Uterus (tissue), 3 donors: ENCODE measurements at regions not wholly inside any gene's neighbourhood (a gene's known extent, or its start where the extent isn't known, plus 50 kb on each side); places are given as distances from the start of the nearest gene placed in this dataset.

Source experiments
- DNase-seq, 2 donors: peaks; one replicate each; pipeline ENCODE4 v3.0.0-alpha.2; 2019 to 2020
- H3K27ac ChIP-seq, 2 donors: fragments of 200-600 bp; sonication (generic); 1 replicate in 1 of 2; 2 replicates in 1 of 2; pipeline ENCODE4 v1.5.1; 2016 to 2018
- H3K27me3 ChIP-seq, 2 donors: fragments of 200-600 bp; sonication (generic); one replicate each; pipeline ENCODE4 v1.5.1; 2018 to 2019; ENCODE audit warnings: control low read depth in 1 of 2
- H3K36me3 ChIP-seq, 2 donors: fragments of 200-600 bp; sonication (generic); one replicate each; pipeline ENCODE4 v1.5.1; 2019; ENCODE audit warnings: control low read depth in 1 of 2
- H3K4me1 ChIP-seq, 2 donors: fragments of 200-600 bp; sonication (generic); one replicate each; pipeline ENCODE4 v1.5.1; 2018 to 2019; ENCODE audit warnings: control low read depth in 1 of 2
- H3K4me3 ChIP-seq, 2 donors: fragments of 200-600 bp; sonication (generic); 1 replicate in 1 of 2; 2 replicates in 1 of 2; pipeline ENCODE4 v1.5.1; 2018 to 2019; ENCODE audit warnings: mild to moderate bottlenecking in 1 of 2
- H3K9me3 ChIP-seq, 2 donors: fragments of 200-600 bp; sonication (generic); one replicate each; pipeline ENCODE4 v1.5.1; 2019; ENCODE audit warnings: control low read depth in 1 of 2
- POLR2A ChIP-seq, 2 donors: fragments of 450-650 bp; IDR thresholded peaks; one replicate each; pipeline ENCODE4 v1.6.1; 2016; ENCODE audit warnings: antibody characterized with exemption in 2 of 2, mild to moderate bottlenecking in 1 of 2, moderate library complexity in 1 of 2
- intact Hi-C: fragments of 100-400 bp; cut with DNase I; formaldehyde crosslinking; loops from one replicate; pipeline ENCODE4 v1.15.1; 2023; ENCODE audit warnings: low total_unique reads
- TF ChIP-seq, protein P1 (sequence below), 4 experiments: fragments of 200-600 bp in 2 of 4; fragments of 450-650 bp in 2 of 4; sonication (generic) in 2 of 4; IDR thresholded peaks; one replicate each; pipeline ENCODE4 v1.5.1; 2016 to 2019; ENCODE audit warnings: antibody characterized with exemption in 4 of 4, mild to moderate bottlenecking in 2 of 4, moderate library complexity in 1 of 4
- donor health status: DM: yes; HTN: yes; CAD: no.

DNA sequence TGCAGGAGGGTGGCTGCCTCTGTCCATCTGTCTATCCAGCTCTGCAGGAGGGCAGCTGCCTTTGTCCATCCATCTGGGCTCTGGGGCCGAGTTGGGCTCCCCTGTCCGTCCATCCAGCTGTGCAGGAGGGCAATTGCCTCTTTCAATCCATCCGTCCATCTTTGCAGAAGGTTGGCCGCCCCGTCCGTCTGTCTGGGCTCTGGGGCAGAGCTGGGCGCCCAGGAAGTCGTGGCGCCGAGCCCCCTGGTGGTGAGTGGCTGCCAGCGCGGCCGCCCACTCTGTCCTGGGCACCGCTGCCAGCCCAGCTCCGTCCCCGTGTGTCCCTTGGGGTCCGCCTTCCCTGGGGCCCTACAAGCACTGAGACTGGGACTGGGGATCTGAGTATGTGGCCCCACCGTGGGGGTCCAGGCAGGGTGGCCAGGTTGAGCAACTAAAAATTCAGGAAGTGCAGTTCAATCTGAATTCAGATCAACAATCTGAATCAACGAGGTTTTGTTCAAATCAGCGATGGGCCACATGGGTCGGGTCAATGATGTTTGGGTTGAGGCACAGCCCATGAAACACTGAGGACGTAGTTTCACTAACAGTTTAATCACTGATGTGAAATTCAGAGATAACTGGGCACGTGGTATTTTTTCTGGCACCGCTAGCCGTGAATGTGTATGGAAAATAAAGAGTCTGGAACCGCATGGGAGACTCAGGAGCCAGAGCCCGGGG lies 99.1 kb upstream of the ACTRT2 start:
- no peak for TF ChIP-seq POLR2A (IDR thresholded peaks at IDR 0.05)
- TF ChIP-seq, protein P1, sequence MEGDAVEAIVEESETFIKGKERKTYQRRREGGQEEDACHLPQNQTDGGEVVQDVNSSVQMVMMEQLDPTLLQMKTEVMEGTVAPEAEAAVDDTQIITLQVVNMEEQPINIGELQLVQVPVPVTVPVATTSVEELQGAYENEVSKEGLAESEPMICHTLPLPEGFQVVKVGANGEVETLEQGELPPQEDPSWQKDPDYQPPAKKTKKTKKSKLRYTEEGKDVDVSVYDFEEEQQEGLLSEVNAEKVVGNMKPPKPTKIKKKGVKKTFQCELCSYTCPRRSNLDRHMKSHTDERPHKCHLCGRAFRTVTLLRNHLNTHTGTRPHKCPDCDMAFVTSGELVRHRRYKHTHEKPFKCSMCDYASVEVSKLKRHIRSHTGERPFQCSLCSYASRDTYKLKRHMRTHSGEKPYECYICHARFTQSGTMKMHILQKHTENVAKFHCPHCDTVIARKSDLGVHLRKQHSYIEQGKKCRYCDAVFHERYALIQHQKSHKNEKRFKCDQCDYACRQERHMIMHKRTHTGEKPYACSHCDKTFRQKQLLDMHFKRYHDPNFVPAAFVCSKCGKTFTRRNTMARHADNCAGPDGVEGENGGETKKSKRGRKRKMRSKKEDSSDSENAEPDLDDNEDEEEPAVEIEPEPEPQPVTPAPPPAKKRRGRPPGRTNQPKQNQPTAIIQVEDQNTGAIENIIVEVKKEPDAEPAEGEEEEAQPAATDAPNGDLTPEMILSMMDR (IDR thresholded peaks at IDR 0.05): peak in 1 of 4 experiments; percentile 16
- Histone ChIP-seq H3K9me3 (no peaks in the 10 kb centered on the region), H3K4me3 (no peak overlapping the region), H3K27me3 (no peaks in the 10 kb centered on the region), H3K4me1 (no peaks in the 10 kb centered on the region), H3K36me3 (no peaks in the 10 kb centered on the region), H3K27ac (no peak overlapping the region)
- DNase-seq: no peak
- intact Hi-C loops: no loop called here

DNA sequence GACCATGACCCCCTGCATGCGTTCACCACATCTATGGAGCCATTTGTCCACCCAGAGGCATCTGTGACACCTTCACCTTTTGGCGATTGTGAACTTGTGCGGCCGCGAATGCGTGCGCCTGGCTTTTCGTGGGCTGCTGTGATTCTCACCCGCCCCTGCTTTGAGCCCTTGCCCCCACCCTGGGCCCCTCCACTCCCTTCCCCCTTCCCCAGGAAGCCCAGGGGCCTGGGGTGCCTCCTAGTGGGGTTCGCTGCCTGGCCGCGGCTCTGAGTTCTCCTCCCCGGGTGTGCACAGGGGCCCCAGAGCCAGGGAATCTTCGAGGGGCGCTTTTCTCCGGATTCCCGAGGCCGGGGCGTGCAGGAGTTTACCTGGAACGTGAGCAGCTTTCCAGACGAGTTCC lies 97.9 kb upstream of the ACTRT2 start:
- DNase-seq: no peak
- Histone ChIP-seq H3K4me3 (no peak overlapping the region), H3K36me3 (no peaks in the 10 kb centered on the region), H3K9me3 (no peaks in the 10 kb centered on the region), H3K27me3 (no peaks in the 10 kb centered on the region), H3K27ac (no peak overlapping the region), H3K4me1 (no peaks in the 10 kb centered on the region)
- intact Hi-C loops: no loop called here
- TF ChIP-seq, protein P1 (IDR thresholded peaks at IDR 0.05): no peak
- TF ChIP-seq POLR2A (IDR thresholded peaks at IDR 0.05): no peak

DNA sequence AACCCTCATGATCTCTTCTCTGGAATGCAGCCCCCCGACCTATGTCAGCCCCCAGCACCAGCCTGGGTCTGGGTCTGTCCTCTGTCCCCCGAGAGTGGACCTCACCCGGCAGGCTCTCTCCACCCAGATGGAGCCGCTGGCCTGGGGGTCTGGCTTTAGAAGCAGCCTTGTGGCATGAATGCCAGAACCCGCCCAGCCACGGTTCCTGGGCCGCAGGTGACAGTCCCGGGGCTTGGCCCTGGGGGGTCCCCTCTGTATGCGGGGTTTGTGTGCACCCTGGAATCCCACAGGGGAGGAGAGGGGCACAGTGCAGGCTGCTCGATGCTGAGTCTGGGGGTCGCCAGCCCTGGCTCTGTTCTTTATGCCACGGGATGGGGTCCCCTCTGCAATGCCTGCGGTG lies 96.0 kb upstream of the ACTRT2 start:
- H3K4me1 ChIP-seq: no peaks in the 10 kb centered on the region
- no peak for DNase-seq
- TF ChIP-seq POLR2A (IDR thresholded peaks at IDR 0.05): no peak
- TF ChIP-seq, protein P1 (IDR thresholded peaks at IDR 0.05): no peak

DNA sequence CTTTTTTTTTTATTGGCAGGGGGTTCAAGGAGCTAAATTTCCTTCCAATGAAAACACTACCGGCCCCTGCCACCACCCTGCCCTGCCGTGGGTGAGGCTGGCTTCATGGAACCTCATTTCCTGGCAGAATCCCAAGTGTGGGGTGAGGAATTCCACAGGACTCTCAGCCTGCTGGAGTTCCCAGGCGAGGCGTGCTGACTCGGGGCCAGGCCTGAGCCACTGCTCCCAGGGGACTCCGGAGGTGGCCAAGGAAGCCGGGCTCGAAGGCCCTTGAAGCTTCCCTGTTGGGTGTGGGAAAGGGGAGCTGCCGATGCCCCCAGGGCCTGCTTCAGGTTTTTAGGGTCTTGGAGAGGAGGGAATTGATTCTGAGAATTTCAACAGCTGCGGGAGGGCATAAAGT lies 95.3 kb upstream of the ACTRT2 start:
- no peak overlapping the region for H3K27ac ChIP-seq
- H3K4me1 ChIP-seq: no peaks in the 10 kb centered on the region
- no peak for TF ChIP-seq POLR2A (IDR thresholded peaks at IDR 0.05)
- TF ChIP-seq, protein P1 (IDR thresholded peaks at IDR 0.05): no peak
- no peak overlapping the region for H3K4me3 ChIP-seq
- H3K36me3 ChIP-seq: no peaks in the 10 kb centered on the region
- no peaks in the 10 kb centered on the region for H3K9me3 ChIP-seq
- intact Hi-C loops: no loop called here
- peak in 1 of 2 donors; percentile 20 for DNase-seq
- no peaks in the 10 kb centered on the region for H3K27me3 ChIP-seq

More for the DNA sequence above, 96.0 kb upstream of the ACTRT2 start:
- Histone ChIP-seq H3K36me3 (no peaks in the 10 kb centered on the region), H3K27ac (no peak overlapping the region), H3K4me3 (no peak overlapping the region), H3K9me3 (no peaks in the 10 kb centered on the region), H3K27me3 (no peaks in the 10 kb centered on the region)
- intact Hi-C loops: no loop called here

DNA sequence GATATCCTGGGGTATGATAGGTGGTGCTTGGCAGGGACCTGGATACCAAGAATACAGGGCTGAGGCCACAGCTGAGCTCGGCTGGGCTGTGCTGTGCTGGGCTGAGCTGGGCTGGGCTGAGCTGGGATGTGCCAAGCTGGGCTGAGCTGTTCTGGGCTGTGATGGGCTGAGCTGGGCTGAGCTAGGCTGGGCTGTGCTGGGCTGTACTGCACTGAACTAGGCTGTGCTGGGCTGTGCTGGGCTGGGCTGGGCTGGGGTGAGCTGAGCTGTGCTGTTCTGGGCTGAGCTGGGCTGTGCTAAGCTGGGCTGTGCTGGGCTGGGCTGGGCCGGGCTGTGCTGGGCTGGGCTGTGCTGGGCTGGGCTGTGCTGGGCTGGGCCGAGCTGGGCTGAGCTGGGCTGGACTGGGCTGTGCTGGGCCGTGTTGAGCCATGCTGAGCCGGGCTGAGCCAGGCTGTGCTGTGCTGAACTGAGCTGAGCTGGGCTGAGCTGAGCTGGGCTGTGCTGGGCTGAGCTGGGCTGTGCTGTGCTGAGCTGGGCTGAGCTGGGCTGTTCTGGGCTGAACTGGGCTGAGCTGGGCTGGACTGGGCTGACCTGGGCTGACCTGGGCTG lies 94.7 kb upstream of the ACTRT2 start:
- H3K27me3 ChIP-seq: no peaks in the 10 kb centered on the region
- no peak overlapping the region for H3K27ac ChIP-seq
- intact Hi-C loops: no loop called here
- H3K4me1 ChIP-seq: no peaks in the 10 kb centered on the region
- DNase-seq: no peak
- H3K36me3 ChIP-seq: no peaks in the 10 kb centered on the region
- H3K4me3 ChIP-seq: no peak overlapping the region
- TF ChIP-seq, protein P1 (IDR thresholded peaks at IDR 0.05): no peak
- no peak for TF ChIP-seq POLR2A (IDR thresholded peaks at IDR 0.05)
- no peaks in the 10 kb centered on the region for H3K9me3 ChIP-seq
